ENCODE measurements at regions not wholly inside any gene's neighbourhood (a gene's known extent, or its start where the extent isn't known, plus 50 kb on each side); places are given as distances from the start of the nearest gene placed in this dataset.

DNA sequence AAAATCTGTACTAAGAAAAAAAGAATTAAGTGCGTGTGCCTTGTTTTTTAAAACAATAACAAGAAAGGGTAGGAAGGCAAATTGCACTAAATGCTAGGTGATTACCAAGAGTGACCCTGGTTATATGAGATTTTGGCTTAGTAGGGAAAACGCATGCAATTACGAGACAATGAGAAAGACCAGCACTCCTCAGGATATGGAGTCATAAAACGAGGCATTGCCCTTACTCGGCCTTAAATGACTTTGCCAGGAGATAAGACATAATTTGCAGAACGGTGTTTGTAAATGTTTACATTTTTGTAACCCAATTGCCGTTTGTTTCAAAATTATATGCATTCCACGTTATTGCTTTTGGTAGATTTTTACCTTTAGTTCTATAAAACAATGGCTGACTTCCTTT, 179.8 kb downstream of the RBM26 start:
- Histone ChIP-seq H3K27me3 (ENCODE audit: control insufficient read depth, insufficient read depth, low read length) (no peaks in the 10 kb centered on the region), H3K4me1 (ENCODE audit: control insufficient read depth, insufficient read depth, low read length) (no peaks in the 10 kb centered on the region), H3K4me3 (ENCODE audit: low read depth in 2 of 2, low read length in 2 of 2) (no peak overlapping the region), H3K9me3 (ENCODE audit: control insufficient read depth, insufficient read depth, low read depth, low read length) (no peaks in the 10 kb centered on the region), H3K36me3 (ENCODE audit: control insufficient read depth, insufficient read depth, low read length) (no peaks in the 10 kb centered on the region), H3K27ac (ENCODE audit: low read length) (no peak overlapping the region)
- BruUV-seq (replicated peaks), result no TSS peak
- ATAC-seq (no peak), DNase-seq (ENCODE audit: low read depth, low spot score) (no peak)
- intact Hi-C loops (cut with micrococcal nuclease; ENCODE audit: unreplicated experiment) (no loop called here), in situ Hi-C loops (cut with HindIII; ENCODE audit: low pct_unique_long_range_greater_than_20kb, low sequenced_read_pairs) (no loop called here)
- no peak for TF ChIP-seq POLR2AphosphoS5 (IDR thresholded peaks at IDR 0.05; ENCODE audit: low read depth, low read length)
- no peak for TF ChIP-seq SIN3A (IDR thresholded peaks at IDR 0.05; ENCODE audit: borderline replicate concordance, insufficient read depth, low read depth, low read length)
- TF ChIP-seq, protein P1, sequence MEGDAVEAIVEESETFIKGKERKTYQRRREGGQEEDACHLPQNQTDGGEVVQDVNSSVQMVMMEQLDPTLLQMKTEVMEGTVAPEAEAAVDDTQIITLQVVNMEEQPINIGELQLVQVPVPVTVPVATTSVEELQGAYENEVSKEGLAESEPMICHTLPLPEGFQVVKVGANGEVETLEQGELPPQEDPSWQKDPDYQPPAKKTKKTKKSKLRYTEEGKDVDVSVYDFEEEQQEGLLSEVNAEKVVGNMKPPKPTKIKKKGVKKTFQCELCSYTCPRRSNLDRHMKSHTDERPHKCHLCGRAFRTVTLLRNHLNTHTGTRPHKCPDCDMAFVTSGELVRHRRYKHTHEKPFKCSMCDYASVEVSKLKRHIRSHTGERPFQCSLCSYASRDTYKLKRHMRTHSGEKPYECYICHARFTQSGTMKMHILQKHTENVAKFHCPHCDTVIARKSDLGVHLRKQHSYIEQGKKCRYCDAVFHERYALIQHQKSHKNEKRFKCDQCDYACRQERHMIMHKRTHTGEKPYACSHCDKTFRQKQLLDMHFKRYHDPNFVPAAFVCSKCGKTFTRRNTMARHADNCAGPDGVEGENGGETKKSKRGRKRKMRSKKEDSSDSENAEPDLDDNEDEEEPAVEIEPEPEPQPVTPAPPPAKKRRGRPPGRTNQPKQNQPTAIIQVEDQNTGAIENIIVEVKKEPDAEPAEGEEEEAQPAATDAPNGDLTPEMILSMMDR (IDR thresholded peaks at IDR 0.05), result no peak
- TF ChIP-seq TCF7L2 (IDR thresholded peaks at IDR 0.05; ENCODE audit: low read depth, low read length), result no peak
- TF ChIP-seq, protein P2, sequence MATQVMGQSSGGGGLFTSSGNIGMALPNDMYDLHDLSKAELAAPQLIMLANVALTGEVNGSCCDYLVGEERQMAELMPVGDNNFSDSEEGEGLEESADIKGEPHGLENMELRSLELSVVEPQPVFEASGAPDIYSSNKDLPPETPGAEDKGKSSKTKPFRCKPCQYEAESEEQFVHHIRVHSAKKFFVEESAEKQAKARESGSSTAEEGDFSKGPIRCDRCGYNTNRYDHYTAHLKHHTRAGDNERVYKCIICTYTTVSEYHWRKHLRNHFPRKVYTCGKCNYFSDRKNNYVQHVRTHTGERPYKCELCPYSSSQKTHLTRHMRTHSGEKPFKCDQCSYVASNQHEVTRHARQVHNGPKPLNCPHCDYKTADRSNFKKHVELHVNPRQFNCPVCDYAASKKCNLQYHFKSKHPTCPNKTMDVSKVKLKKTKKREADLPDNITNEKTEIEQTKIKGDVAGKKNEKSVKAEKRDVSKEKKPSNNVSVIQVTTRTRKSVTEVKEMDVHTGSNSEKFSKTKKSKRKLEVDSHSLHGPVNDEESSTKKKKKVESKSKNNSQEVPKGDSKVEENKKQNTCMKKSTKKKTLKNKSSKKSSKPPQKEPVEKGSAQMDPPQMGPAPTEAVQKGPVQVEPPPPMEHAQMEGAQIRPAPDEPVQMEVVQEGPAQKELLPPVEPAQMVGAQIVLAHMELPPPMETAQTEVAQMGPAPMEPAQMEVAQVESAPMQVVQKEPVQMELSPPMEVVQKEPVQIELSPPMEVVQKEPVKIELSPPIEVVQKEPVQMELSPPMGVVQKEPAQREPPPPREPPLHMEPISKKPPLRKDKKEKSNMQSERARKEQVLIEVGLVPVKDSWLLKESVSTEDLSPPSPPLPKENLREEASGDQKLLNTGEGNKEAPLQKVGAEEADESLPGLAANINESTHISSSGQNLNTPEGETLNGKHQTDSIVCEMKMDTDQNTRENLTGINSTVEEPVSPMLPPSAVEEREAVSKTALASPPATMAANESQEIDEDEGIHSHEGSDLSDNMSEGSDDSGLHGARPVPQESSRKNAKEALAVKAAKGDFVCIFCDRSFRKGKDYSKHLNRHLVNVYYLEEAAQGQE (IDR thresholded peaks at IDR 0.05; ENCODE audit: insufficient read depth in 1 of 2, low read depth in 2 of 2, low read length in 1 of 2), result no peak
- POLR2A ChIA-PET, result no interaction called here
- CTCF ChIA-PET, result no interaction called here

DNA sequence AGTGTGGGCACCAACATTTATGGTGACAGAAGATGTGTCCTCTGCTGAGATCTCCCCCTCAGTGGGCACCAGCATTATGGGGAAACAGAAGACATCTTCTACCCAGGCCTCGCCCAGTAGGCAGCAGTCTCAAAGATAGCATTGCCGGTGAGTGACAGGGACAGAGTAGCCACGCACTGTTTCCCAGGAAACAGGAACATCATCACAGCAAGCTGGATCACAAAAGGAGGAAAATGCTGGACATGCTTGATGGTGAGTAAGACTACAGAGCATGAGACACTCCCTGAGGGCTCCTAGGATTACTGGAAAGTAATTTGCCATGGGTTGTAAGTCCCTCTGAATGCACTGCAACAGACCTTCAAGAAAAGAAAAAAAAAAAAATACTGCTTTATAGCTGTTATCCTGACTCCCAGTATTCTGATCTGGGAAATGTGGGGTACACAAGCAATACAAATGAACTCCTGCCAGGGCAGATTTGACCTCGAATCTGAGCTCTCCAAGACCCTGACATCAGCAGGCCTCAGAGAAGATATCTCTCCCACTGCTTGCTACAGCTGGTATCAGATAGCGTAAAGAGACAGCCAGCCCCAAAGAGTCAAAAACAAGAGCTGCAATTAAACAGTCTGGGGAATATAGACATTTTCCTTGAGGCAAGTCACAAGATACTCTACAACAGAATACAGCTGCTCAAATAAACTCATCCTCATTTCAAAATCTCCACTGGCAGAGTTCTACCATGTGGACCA, 180.4 kb downstream of the RBM26 start:
- Histone ChIP-seq H3K4me1 (ENCODE audit: control insufficient read depth, insufficient read depth, low read length) (no peaks in the 10 kb centered on the region), H3K36me3 (ENCODE audit: control insufficient read depth, insufficient read depth, low read length) (no peaks in the 10 kb centered on the region), H3K27ac (ENCODE audit: low read length) (no peak overlapping the region), H3K4me3 (ENCODE audit: low read depth in 2 of 2, low read length in 2 of 2) (no peak overlapping the region), H3K27me3 (ENCODE audit: control insufficient read depth, insufficient read depth, low read length) (no peaks in the 10 kb centered on the region), H3K9me3 (ENCODE audit: control insufficient read depth, insufficient read depth, low read depth, low read length) (no peaks in the 10 kb centered on the region)
- no peak for TF ChIP-seq SIN3A (IDR thresholded peaks at IDR 0.05; ENCODE audit: borderline replicate concordance, insufficient read depth, low read depth, low read length)
- no peak for TF ChIP-seq TCF7L2 (IDR thresholded peaks at IDR 0.05; ENCODE audit: low read depth, low read length)
- TF ChIP-seq POLR2AphosphoS5 (IDR thresholded peaks at IDR 0.05; ENCODE audit: low read depth, low read length), result no peak
- TF ChIP-seq, protein P2 (IDR thresholded peaks at IDR 0.05; ENCODE audit: insufficient read depth in 1 of 2, low read depth in 2 of 2, low read length in 1 of 2), result no peak
- TF ChIP-seq, protein P1 (IDR thresholded peaks at IDR 0.05), result no peak
- DNase-seq (ENCODE audit: low read depth, low spot score) (no peak), ATAC-seq (no peak)
- in situ Hi-C loops (cut with HindIII; ENCODE audit: low pct_unique_long_range_greater_than_20kb, low sequenced_read_pairs) (no loop called here), intact Hi-C loops (cut with micrococcal nuclease; ENCODE audit: unreplicated experiment) (no loop called here)
- no TSS peak for BruUV-seq (replicated peaks)
- ChIA-PET POLR2A (no interaction called here), CTCF (no interaction called here)

Measured in Panc1 (cell line).